GM23338 (cell line): ENCODE measurements at regions not wholly inside any gene's neighbourhood (a gene's known extent, or its start where the extent isn't known, plus 50 kb on each side); places are given as distances from the start of the nearest gene placed in this dataset.

Experiments used
- ATAC-seq: fragments of 200-7000 bp; cut with Tn5 transposase; 3 replicates; pipeline ENCODE4 v1.9.1; 2020
- DNase-seq: peaks from one replicate; pipeline ENCODE4 v3.0.0-alpha.2; 2015; ENCODE audit warnings: low spot score
- H2AFZ ChIP-seq: fragments of 200-600 bp; sonication (generic); 2 replicates; pipeline ENCODE4 v1.8.0; 2016; ENCODE audit warnings: antibody characterized with exemption, mild to moderate bottlenecking, moderate library complexity
- H3F3A ChIP-seq: fragments of 200-600 bp; sonication (generic); replicated peaks from 2 replicates; pipeline ENCODE4 v1.8.0; 2017; ENCODE audit warnings: antibody characterized with exemption, mixed run types, low read depth
- H3K27ac ChIP-seq: fragments of 200-600 bp; sonication (generic); 2 replicates; pipeline ENCODE4 v1.6.1; 2016; ENCODE audit warnings: low read depth
- H3K27me3 ChIP-seq: fragments of 200-600 bp; sonication (generic); 2 replicates; pipeline ENCODE4 v1.8.0; 2016; ENCODE audit warnings: mild to moderate bottlenecking, mixed run types, moderate library complexity; ENCODE audit not compliant: insufficient read depth
- H3K36me3 ChIP-seq: fragments of 200-600 bp; sonication (generic); 2 replicates; pipeline ENCODE4 v1.8.0; 2016; ENCODE audit warnings: mild to moderate bottlenecking; ENCODE audit not compliant: insufficient read depth
- H3K4me1 ChIP-seq: fragments of 200-600 bp; sonication (generic); 2 replicates; pipeline ENCODE4 v1.8.0; 2016; ENCODE audit warnings: mild to moderate bottlenecking, moderate library complexity; ENCODE audit not compliant: insufficient read depth
- H3K4me2 ChIP-seq: fragments of 200-600 bp; sonication (generic); 2 replicates; pipeline ENCODE4 v1.7.1; 2017; ENCODE audit warnings: mixed run types
- H3K4me3 ChIP-seq: fragments of 200-600 bp; sonication (generic); 2 replicates; pipeline ENCODE4 v1.6.1; 2016; ENCODE audit warnings: mixed run types
- H3K79me2 ChIP-seq: fragments of 200-600 bp; sonication (generic); replicated peaks from 2 replicates; pipeline ENCODE4 v1.8.0; 2017; ENCODE audit warnings: mild to moderate bottlenecking; ENCODE audit not compliant: insufficient read depth
- H3K9me2 ChIP-seq: fragments of 200-600 bp; sonication (generic); 2 replicates; pipeline ENCODE4 v1.8.0; 2017; ENCODE audit not compliant: insufficient read depth
- H4K20me1 ChIP-seq: fragments of 200-600 bp; sonication (generic); replicated peaks from 2 replicates; pipeline ENCODE4 v1.8.0; 2017; ENCODE audit warnings: mild to moderate bottlenecking; ENCODE audit not compliant: insufficient read depth
- H3K27ac Mint-ChIP-seq: 2 replicates; pipeline ENCODE4 v1.8.0; 2020; ENCODE audit warnings: inconsistent platforms, mild to moderate bottlenecking, moderate library complexity, mixed read lengths
- H3K27me3 Mint-ChIP-seq: 3 replicates; pipeline ENCODE4 v1.8.0; 2022; ENCODE audit warnings: low read depth, mild to moderate bottlenecking, moderate library complexity, mixed read lengths, inconsistent platforms; ENCODE audit not compliant: insufficient read depth, poor library complexity
- H3K36me3 Mint-ChIP-seq: 3 replicates; pipeline ENCODE4 v1.8.0; 2021; ENCODE audit warnings: low read depth, mild to moderate bottlenecking, inconsistent platforms, moderate library complexity, mixed read lengths
- H3K4me1 Mint-ChIP-seq: 3 replicates; pipeline ENCODE4 v1.8.0; 2020; ENCODE audit warnings: mild to moderate bottlenecking, inconsistent platforms, mixed read lengths
- H3K4me3 Mint-ChIP-seq: 3 replicates; pipeline ENCODE4 v1.8.0; 2021; ENCODE audit warnings: moderate library complexity, mild to moderate bottlenecking, inconsistent platforms, mixed read lengths
- H3K9me3 Mint-ChIP-seq: 3 replicates; pipeline ENCODE4 v1.8.0; 2020; ENCODE audit warnings: moderate library complexity, mild to moderate bottlenecking, inconsistent platforms, mixed read lengths
- CREB1 ChIP-seq: fragments of 250-450 bp; sonication (Bioruptor Pico); IDR thresholded peaks from 2 replicates; pipeline ENCODE4 v1.5.0; 2020; ENCODE audit warnings: low read depth, mild to moderate bottlenecking, moderate library complexity
- CTCF ChIP-seq, 2 experiments: fragments of 200-600 bp in 1 of 2; sonication (generic) in 1 of 2; conservative IDR thresholded peaks; 2 replicates each; pipeline versions ENCODE4 v1.5.1 to v1.6.1; 2016 to 2017; ENCODE audit warnings: antibody characterized with exemption in 2 of 2, low read depth in 2 of 2, mild to moderate bottlenecking in 2 of 2, moderate library complexity in 1 of 2
- ETS1 ChIP-seq: IDR thresholded peaks from 2 replicates; pipeline ENCODE4 v1.6.1; 2016; ENCODE audit warnings: antibody characterized with exemption
- EZH2 ChIP-seq: fragments of 200-600 bp; sonication (generic); IDR thresholded peaks from one replicate; pipeline ENCODE4 v1.8.0; 2017; ENCODE audit warnings: antibody characterized with exemption, mild to moderate bottlenecking, low read depth; ENCODE audit not compliant: unreplicated experiment
- EZH2phosphoT487 ChIP-seq: fragments of 200-600 bp; sonication (generic); IDR thresholded peaks from one replicate; pipeline ENCODE4 v1.8.1; 2018; ENCODE audit warnings: antibody characterized with exemption; ENCODE audit not compliant: unreplicated experiment
- JUNB ChIP-seq: IDR thresholded peaks from one replicate; pipeline ENCODE4 v1.6.1; 2016; ENCODE audit warnings: antibody characterized with exemption; ENCODE audit not compliant: unreplicated experiment
- NANOG ChIP-seq: IDR thresholded peaks from 2 replicates; pipeline ENCODE4 v1.6.1; 2016; ENCODE audit warnings: antibody characterized with exemption, borderline replicate concordance
- POLR2AphosphoS5 ChIP-seq: IDR thresholded peaks from 2 replicates; pipeline ENCODE4 v1.6.1; 2016; ENCODE audit warnings: antibody characterized with exemption, low read depth
- REST ChIP-seq: IDR thresholded peaks from one replicate; pipeline ENCODE4 v1.6.1; 2018; ENCODE audit warnings: antibody characterized with exemption; ENCODE audit not compliant: unreplicated experiment
- STAT1 ChIP-seq: IDR thresholded peaks from one replicate; pipeline ENCODE4 v1.6.1; 2016; ENCODE audit warnings: antibody characterized with exemption; ENCODE audit not compliant: unreplicated experiment
- ZNF114 ChIP-seq: fragments of 250-450 bp; sonication (Bioruptor Pico); IDR thresholded peaks from 2 replicates; pipeline ENCODE4 v1.5.0; 2020; ENCODE audit warnings: mild to moderate bottlenecking, moderate library complexity
- ZNF331 ChIP-seq: fragments of 250-450 bp; sonication (Bioruptor Pico); IDR thresholded peaks from 2 replicates; pipeline ENCODE4 v1.5.0; 2020; ENCODE audit warnings: low read depth, mild to moderate bottlenecking, moderate library complexity
- ZNF462 ChIP-seq: fragments of 250-450 bp; sonication (Bioruptor Pico); IDR thresholded peaks from 2 replicates; pipeline ENCODE4 v1.5.0; 2020; ENCODE audit warnings: mild to moderate bottlenecking, moderate library complexity

DNA sequence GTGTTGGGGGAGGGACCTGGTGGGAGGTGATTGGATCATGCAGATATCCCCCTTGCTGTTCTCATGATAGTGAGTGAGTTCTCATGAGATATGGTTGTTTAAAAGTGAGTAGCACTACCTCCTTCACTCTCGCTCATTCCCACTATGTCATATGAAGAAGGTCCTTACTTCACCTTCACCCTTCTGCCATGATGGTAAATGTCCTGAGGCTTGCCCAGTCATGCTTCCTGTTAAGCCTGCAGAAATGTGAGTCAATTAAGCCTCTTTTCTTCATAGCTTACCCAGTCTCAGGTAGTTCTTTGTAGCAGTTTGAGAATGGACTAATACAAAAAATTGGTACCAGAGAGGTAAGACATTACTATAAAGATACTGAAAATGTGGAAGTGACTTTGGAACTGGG, 425.9 kb downstream of the HTR1B start:
- H3K27ac ChIP-seq = no peak overlapping the region
- no peaks in the 10 kb centered on the region for H3K4me1 ChIP-seq
- H4K20me1 ChIP-seq = no peaks in the 10 kb centered on the region
- no peaks in the 10 kb centered on the region; the same call in none of the 2 replicates for H3K9me2 ChIP-seq
- H3F3A ChIP-seq = no peaks in the 10 kb centered on the region
- peaks cover 15% of the 10 kb centered on the region for H3K9me3 Mint-ChIP-seq
- H3K79me2 ChIP-seq = no peaks in the 10 kb centered on the region
- H3K27ac Mint-ChIP-seq = no peak overlapping the region
- TF ChIP-seq ETS1 = no peak
- TF ChIP-seq NANOG = no peak
- no peak for TF ChIP-seq ZNF462 (CRISPR knock-in tag)
- no peak for TF ChIP-seq JUNB
- TF ChIP-seq CTCF (conservative IDR thresholded peaks at IDR 0.05; ENCODE audit: low read depth in 2 of 2) = no peak
- no peak for TF ChIP-seq EZH2
- TF ChIP-seq ZNF114 (CRISPR knock-in tag) = no peak
- TF ChIP-seq EZH2phosphoT487 = no peak
- TF ChIP-seq ZNF331 (CRISPR knock-in tag) = no peak
- no peak for TF ChIP-seq REST
- TF ChIP-seq CREB1 (CRISPR knock-in tag) = no peak
- TF ChIP-seq STAT1 = no peak
- no peak for TF ChIP-seq POLR2AphosphoS5
- no peak for DNase-seq
- no peak overlapping the region for H3K4me2 ChIP-seq
- H3K4me3 Mint-ChIP-seq = no peak overlapping the region
- no peak overlapping the region for H3K4me3 ChIP-seq
- peaks cover 12% of the 10 kb centered on the region; the same call in 2 of the 3 replicates for H3K4me1 Mint-ChIP-seq
- no peak for ATAC-seq
- H2AFZ ChIP-seq = no peak overlapping the region
- H3K36me3 ChIP-seq = no peaks in the 10 kb centered on the region
- no peaks in the 10 kb centered on the region for H3K27me3 ChIP-seq
- peaks cover 12% of the 10 kb centered on the region for H3K36me3 Mint-ChIP-seq
- no peaks in the 10 kb centered on the region for H3K27me3 Mint-ChIP-seq
